LoVo (cell line): ENCODE measurements at regions not wholly inside any gene's neighbourhood (a gene's known extent, or its start where the extent isn't known, plus 50 kb on each side); places are given as distances from the start of the nearest gene placed in this dataset.
A peak's percentile ranks its signal among the peaks of the same experiment; 100 is the strongest.
"Not testable (repeated sequence)": the region's sequence is repeated elsewhere in the genome, so short reads cannot be mapped to it uniquely, and the experiment has no call there.

Source experiments
- DNase-seq: peaks from one replicate; pipeline ENCODE4 v3.0.0-alpha.2; 2016; ENCODE audit warnings: low spot score

DNA sequence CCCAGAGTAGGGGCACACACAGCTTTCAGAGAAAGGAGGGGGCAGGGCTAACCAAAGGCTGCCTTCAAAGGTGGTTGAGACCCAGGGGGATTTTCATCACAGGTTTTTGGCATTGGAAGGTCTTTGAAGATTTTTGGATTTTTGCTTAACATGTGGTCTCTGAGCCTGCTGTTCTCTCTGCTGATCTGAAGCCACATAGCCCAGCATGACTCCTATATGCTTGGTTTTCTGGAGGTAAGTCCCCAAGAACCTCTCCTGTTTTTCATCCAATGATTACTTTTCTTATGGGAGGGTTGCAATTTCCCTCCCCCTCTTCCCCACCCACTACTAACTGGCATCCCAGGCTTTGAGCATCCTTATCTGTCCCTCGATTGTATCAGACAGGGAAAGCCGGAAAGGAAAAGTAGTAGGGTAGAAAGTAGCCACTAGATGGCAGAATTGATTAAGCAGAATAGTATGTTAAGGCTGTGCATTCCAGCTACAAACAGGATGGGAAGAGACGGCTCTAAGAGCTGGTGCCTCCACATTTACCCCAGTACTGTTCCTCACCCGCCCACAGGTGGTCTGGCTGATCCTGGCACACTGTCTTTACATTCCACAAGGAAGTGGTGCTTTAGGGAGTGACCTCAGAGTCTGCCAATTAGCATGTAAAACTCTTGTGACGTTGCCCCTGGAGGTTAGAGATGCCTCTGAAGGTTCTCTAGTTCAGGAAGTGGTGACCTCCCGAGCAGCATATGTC, 218.9 kb upstream of the EDNRB start:
- DNase-seq = peak; percentile 66

DNA sequence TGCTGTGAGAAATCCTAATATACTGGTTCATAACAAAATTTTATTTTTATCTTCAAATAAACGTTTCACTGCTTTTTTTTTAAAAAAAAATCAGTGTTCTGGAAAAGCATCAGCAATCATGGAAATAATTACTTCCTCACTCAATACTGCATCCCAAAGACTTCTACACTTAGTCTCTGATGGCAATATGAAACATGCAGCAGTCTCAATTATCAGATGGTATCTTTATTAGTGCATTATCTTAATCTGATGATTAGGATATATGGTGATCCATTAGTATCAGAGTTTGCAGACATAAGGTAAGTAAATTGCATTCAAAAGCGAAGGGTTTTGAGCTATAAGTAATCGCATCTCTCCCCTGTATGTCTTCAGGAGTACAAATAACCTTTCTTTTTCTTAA, 218.3 kb upstream of the EDNRB start:
- DNase-seq = no peak

DNA sequence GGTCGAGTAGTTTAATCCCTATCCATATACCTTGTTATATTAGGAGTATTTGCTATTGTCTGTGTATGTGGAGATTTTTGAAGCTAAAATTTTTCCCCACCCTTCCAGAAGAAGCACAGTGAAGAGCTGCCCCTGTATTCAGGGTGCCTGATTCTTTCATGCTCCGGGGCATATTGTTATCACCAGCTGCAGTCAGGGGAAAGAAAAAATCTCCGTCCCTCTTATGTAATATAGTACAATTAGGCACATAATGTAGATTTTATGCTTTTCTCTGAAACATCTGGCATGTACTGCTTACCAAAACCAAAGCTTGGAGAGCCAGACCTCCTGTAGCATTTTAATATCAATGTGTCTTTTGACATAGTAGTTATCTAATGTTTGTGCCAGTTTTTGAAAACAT, 214.9 kb upstream of the EDNRB start:
- DNase-seq = no peak

DNA sequence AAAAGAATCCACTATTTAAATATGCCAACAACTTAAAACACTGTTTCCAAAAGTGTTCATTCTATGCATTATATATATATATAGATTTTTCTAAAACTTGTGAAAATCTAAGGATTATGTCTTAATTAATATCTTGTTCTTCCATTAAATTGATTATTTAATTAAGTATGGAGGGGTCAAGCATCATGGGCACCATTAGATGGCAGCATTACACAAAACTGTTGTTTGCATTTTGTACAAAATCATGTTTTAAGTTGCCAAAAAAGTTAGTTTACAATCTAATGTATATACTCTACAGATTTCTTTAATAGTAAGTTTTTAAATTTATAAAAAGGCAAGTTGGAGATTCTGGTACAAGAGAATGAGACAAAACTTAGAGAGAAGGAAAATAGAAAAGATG, 213.2 kb upstream of the EDNRB start:
- DNase-seq = no peak

DNA sequence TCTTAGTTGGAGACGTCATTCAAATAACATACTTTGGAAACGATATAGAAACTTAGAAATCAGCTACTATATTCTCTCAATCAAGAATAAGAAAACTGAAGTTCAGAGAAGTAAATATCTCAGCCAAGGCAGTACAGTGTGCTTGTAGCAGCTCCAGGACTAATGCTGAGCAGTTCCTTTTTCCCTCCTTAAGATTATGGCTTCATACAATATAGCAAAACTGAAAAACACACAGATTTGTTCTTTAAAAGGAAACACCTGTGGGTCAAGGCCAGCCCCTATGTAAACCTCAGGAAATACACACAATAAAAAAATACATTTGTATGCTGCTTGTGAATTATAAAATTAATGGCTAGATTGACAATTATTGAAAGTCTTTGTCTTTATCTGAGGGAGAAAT, 212.7 kb upstream of the EDNRB start:
- no peak for DNase-seq

DNA sequence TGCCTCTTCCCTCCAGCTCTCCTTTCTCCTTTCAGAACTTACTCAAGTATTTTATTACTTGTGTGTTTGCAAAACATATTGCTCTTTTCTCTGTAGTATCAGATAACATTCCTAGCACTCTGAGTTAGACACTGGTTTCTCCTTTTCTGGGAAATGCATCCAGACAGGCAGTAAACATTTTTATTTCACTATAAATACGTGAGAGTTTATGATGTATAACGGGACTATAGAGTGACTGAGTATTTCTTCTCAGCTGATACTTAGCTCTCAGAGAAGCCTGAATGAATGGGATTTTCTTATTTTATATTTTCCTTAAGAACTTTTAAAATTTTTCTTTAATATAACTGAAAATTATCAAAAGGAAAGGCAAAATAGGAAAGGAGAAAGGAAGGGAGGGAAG, 211.2 kb upstream of the EDNRB start:
- no peak for DNase-seq

DNA sequence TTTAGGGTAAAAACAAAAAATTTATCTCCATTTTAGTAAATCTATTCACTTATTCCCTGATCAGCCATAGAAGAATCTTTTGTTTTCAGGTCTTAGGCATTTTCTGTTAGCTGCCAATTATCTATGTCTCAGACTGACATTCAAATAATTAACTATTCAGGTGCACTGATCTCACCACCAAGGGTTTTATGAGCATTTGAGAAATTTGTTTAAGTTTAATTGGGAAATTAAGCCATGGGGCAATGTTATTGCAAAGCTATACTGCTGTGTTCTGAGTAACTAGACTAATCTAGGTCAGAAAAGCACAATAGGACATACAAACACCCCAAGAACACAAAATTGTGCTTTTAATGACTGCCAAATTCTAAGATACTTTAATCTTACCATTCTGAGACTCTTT, 210.7 kb upstream of the EDNRB start:
- DNase-seq = no peak

DNA sequence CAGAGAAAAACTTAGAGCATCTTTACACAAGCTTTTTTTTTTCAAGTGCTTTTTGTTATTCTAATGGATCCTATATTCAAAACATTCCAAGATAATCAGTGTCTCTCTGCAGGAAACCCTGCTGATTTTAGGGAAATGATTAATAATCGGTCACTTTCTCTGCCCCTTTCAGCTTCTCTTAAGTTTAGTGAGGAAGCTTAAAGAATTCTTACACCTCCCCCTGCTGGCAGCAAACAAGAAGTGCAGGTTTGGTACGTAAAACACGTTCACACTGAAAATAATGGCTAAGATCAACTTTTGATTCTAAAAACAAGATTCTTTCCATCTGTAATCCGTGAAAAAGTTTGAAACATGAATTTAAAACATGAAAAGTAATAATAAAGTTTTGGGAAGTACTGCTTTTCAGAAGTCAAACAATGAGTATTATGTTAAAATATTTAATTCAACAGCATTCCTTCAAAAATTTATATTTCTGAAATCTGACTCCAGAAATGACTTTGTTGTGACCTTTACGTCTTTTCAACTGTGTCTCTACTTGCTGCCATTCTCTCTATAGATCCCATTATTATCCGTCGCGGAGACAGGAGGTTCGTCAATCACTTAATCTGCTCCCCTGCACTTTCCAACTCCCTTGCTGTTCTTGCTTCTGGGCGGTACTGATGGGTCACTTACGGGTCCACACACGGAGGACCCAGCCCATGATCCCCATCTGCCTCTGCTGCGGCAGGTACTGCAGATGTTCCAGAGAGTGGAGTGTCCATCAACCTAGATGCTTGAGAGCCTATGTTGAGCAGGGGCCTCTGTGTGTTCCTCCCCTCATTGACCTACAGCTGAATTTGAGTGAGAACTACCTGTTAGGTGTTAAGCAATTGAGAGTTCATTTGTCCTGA, 203.1 kb upstream of the EDNRB start:
- DNase-seq = peak; percentile 67

DNA sequence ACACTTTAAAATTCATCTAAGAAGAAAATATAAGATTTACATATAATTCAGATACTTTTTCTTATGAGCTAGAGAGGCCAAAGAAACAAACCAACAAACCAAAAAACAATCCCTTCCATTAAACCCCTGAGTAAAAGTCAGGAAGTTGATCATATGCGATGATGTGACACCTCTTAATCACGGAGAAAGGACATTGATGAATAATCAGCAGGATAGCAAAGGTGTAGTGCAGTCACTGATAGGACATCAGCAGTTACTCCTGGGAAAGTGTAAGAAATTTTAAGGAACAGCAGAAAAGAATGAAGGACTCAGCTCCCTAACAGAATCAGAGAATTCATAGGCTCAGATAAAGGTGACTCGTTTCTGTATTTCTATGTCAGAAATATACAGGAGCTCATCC, 202.4 kb upstream of the EDNRB start:
- no peak for DNase-seq

DNA sequence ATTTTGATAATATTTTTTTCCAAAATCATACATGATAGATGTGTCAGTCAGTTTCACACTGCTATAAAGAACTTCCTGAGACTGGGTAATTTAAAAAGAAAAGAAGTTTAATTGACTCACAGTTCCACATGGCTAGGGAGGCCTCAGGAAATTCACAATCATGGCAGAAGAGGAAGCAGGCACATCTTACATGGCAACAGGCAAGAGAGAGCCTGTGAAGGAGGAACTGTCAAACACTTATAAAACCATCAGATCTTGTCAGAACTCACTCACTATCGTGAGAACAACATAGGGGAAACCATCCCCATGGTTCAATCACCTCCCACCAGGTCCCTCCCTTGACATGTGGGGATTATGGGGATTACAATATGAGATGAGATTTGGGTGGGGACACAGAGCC, 201.5 kb upstream of the EDNRB start:
- DNase-seq = not testable (repeated sequence)

DNA sequence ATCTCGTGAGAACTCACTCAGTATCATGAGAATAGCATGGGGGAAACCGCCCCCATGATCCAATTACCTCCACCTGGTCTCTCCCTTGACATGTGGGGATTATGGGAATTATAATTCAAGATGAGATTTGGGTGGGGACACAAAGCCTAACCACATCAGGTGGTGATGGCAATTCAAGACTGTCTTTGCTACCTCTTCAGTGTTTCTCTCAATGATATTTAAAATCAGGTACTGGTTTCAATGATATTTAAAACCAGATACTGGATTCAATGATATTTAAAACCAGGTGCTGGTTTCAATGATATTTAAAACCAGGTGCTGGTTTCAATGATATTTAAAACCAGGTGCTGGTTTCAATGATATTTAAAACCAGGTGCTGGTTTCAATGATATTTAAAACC, 198.4 kb upstream of the EDNRB start:
- not testable (repeated sequence) for DNase-seq

DNA sequence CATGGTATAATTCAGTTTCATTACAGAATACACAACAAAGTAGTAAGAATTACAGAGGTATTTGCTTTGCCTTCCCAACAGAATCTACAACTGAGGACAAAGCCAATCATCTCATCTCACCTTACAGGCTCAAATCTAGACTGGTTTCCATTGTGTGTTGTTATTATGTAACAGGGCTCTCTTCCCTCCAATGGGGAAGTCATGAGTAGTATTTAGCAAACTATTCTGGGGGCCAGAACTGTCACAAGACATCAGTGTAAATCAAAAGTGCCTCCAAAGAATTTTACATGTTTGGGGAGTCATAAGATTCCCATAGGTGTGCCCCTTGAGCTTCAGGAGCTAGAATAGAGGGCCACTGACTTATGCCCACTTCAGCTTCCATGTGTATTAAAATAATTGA, 187.0 kb upstream of the EDNRB start:
- no peak for DNase-seq

DNA sequence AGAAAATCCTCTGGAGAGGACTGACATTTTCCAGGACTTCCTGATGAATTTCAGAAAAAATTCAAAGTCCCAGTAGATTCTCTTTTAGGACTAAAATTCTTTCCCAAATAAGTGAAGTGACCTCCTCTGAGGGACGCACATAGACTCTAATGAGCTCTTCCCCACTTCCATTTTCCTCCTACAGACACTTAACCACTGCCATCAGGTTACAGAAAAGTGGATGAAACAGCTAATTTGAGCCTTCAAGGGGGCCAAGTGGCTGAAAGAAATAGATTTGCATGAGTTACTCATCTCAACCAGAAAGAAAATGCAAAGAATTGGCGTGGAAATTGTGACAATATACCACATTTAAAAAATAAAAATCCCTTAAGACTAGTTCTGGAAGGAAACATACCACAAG, 185.3 kb upstream of the EDNRB start:
- no peak for DNase-seq

DNA sequence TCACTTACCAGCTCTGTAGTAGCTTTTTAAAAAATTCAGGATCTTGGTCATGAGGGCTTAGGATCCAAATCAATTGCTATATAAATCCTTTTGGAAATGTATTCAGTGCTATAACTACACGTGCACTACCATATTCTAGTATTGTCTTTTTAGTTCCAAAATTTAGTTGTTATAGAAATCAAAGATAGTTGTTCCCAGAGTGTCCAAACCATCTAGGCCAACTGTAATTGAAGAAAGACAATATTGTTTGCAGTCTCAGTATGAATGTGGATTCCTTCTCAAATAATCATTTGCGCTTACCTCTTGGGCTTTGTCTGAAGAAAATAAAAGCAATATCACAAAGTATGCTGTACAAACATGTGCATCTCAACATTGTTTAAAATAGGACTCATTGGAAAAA, 184.1 kb upstream of the EDNRB start:
- no peak for DNase-seq

DNA sequence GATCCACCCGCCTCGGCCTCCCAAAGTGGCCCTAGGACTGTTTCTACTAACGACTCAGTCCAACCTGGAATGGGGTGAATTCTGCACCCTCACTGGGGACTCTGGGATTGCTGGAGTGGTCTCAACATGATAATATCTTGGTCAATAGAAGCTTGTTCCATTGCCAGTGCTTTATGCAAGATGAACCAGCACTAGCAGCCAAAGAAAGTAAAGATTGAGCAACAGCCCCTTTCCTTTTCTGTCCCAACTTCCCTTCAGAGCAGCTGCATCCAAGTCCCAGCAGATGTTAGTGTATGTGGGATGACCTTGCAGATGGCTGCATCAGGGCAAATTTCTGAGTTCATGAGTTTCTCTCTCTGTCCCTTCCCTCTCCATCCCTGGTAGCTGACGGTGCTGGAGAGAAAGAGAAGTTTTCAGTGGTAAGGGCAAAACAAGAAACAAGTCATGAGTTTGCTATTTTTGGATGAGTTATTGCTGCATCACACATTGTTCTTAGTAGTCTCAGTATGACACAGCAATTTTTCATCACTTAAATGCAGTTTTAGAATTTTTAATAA, 183.6 kb upstream of the EDNRB start:
- DNase-seq = no peak

DNA sequence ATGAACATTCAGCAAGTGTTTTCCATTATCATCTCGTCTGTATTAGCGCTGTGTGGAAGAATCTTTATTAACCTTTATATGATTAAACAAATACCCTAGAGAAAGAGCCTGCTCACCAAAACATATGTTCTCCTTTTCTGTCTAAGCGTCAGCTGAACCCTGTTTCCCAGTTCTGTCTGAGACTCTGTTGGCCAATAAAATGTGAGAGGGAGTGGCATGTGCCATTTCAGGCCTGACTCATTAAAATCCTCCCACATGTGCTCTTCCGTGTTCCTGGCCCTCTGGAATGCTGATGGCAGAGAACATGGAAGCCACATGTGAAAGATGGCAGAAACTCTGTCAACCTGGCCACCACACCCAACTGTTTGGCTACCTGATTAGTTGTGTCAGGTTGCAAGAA, 181.9 kb upstream of the EDNRB start:
- peak; percentile 1 for DNase-seq

DNA sequence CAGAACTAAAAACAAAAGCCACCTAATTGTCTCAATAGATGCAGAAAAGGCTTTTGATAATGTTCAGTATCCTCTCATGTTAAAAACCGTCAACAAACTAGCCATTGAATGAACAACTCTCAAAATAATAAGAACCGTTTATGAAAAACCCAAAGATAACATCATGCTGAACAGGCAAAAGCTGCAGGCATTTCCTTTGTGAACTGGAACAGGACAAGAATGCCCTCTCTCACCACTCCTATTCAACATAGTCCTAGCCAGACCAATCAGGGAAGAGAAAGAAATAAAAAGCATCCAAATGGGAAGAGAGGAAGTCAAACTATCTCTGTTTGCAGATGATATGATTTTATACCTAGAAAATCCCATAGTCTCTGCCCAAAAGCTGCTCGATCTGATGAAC, 179.6 kb upstream of the EDNRB start:
- DNase-seq = no peak

DNA sequence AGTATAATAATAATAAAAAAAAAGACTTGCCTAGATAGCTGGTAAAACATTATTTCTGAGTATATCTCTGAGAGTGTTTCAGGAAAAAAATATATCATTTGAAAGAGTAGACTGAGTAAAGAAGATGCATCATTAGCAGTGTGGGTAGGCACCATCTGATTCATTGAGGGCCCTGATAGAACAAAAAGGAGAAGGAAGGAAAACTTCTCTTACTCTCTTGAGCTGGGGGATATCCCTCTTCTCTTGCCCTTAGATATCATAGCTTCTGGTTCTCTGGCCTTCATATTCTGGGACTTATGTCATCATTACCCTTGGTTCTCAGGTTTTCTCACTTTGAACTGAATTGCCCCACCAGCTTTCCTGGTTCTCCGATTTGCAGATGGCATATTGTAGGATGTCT, 177.6 kb upstream of the EDNRB start:
- no peak for DNase-seq

DNA sequence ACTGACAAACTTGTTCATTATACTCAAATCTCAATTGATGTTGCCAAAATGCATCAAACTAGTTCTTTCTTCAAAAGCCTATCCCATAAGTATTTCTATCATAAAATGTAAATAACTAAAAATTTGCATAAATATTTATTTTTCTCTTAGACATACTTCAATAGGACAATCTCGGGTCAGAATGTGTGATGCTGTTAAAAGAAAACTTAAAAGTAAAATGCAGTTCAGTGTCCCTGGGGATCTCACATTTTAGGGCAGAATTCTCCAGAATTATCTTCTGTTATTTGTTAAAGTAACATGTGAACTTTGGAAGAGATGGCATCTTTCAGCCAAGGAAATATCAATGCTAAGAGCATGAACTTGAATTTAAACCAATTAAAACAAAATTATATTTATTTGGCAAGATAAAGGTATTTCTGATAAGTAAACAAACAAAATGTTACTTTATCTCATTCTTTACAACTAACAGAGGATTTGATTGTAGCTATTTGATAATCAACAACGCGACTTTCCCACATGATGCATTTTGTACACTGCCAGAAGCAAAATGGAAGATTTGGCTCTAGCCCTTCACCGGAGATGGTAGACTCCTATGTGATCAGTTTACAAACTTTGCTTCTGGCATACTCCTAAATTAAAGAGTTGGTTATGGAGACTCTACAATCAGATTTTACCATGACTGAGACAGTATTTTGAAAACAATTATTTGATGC, 169.5 kb upstream of the EDNRB start:
- no peak for DNase-seq

DNA sequence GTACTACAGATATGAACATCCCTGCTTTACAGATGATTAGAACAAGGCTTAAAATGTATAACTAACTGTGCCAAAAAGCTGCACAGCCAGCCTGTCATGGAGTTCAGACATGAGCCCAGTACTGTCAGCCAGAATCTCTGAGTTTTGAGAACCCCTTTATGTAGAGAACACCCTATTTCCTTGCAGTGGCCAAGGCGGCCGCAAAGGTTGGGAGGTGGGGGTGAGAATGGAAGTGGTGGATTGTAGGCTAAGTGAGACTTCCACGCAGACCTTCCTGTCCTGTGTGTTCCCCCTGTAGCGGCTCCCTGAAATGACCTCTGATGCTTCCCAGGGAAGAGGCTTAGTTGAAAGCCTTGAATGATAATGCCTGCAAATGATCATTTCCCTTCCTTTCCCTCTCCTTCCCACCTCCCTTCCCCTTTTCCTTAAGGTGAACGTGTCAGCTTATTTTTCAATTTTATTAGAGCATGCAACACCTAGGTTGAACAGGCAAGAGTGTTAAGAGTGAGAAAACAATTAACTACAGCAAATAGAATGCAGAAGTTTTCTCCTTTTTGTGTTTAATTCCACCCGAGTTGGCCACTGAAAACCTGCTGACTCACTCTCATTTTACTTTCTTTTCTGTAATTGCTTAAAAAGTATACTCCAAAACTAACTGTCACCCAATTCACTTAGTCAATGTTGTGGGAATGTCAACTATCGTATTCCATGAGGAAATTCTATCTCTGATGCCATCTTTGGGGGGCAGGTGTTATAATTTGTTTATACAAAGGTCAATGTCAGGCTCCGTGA, 167.0 kb upstream of the EDNRB start:
- DNase-seq = no peak

DNA sequence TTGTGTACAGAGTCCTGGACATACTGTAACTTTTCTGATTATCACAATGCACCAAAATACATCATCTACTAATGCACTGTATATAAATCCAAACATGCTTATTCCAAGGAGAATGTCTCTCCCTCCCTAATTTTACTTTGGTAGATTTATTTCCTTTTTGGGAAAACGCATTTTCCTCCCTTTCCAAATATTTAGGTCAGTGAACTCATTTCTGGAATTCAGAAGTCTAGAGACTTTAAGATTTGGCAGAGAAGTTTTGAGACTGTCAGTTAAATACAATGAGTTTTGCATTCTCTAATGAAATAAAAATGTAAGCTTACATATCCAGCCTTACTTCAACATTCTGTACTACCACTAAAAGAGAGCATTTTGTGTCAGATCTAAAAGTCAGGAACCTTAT, 165.8 kb upstream of the EDNRB start:
- no peak for DNase-seq

DNA sequence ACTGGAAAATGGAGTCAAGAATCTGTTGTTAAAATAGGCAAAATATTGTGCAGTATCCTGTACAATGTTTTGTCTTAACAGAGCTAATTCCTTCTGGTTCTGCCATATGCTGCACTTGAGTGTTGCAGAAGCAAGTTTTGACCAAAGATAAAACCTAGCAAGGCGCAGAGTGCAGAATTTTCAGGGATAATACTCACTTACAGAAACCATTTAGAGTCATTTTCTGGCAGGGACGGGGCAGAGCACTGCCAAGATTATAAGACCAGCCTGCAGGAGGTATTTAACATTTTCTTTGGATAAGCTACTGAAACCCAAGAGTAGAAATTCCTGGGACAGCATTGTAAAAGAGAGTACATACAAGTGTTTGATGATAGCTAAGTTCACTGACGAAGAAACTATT, 159.5 kb upstream of the EDNRB start:
- no peak for DNase-seq
